PC-3 (cell line): ENCODE measurements at regions not wholly inside any gene's neighbourhood (a gene's known extent, or its start where the extent isn't known, plus 50 kb on each side); places are given as distances from the start of the nearest gene placed in this dataset.

Experiments
- ATAC-seq: fragments of 200-7000 bp; cut with Tn5 transposase; 2 replicates; pipeline ENCODE4 v1.9.1; 2020; ENCODE audit warnings: mild to moderate bottlenecking, moderate library complexity
- BruUV-seq: library from RNA; stranded (reverse); fragments of 400-500 nt; replicated peaks from 2 replicates; lab custom pipeline; 2021; lab: Mats Ljungman, UMichigan
- CTCF ChIA-PET: fragments of 300-600 bp; sonication (Branson Sonifier 250); formaldehyde crosslinking; loops from one replicate; lab custom pipeline; 2022; ENCODE audit warnings: antibody characterized with exemption; lab: Charles Lee
- POLR2A ChIA-PET: fragments of 300-600 bp; sonication (Branson Sonifier 250); formaldehyde crosslinking; loops from one replicate; lab custom pipeline; 2022; ENCODE audit warnings: antibody characterized with exemption; ENCODE audit not compliant: unreplicated experiment; lab: Charles Lee
- DNase-seq: peaks from one replicate; pipeline ENCODE4 v3.0.0-alpha.2; 2015
- H2AFZ ChIP-seq: fragments of 300-600 bp; sonication (generic); 2 replicates; pipeline ENCODE4 v1.6.0; 2016; ENCODE audit warnings: antibody characterized with exemption, low read length
- H3F3A ChIP-seq: fragments of 300-600 bp; sonication (generic); one replicate; pipeline ENCODE4 v1.6.0; 2017; ENCODE audit warnings: antibody characterized with exemption, low read length, control low read depth, mild to moderate bottlenecking; ENCODE audit not compliant: unreplicated experiment
- H3K27ac ChIP-seq: fragments of 300-600 bp; sonication (generic); 2 replicates; pipeline ENCODE4 v1.5.1; 2016; ENCODE audit warnings: mild to moderate bottlenecking, low read length
- H3K27me3 ChIP-seq: fragments of 300-600 bp; sonication (generic); 2 replicates; pipeline ENCODE4 v1.6.1; 2016; ENCODE audit warnings: low read length, mixed read lengths
- H3K36me3 ChIP-seq: fragments of 300-600 bp; sonication (generic); 2 replicates; pipeline ENCODE4 v1.6.1; 2016; ENCODE audit warnings: low read depth, mixed run types, low read length, mixed read lengths
- H3K4me1 ChIP-seq: fragments of 300-600 bp; sonication (generic); 2 replicates; pipeline ENCODE4 v1.5.1; 2016; ENCODE audit warnings: low read length; ENCODE audit not compliant: insufficient read depth
- H3K4me2 ChIP-seq: fragments of 300-600 bp; sonication (generic); 2 replicates; pipeline ENCODE4 v1.6.0; 2016; ENCODE audit warnings: low read length
- H3K4me3 ChIP-seq: fragments of 300-600 bp; sonication (generic); 2 replicates; pipeline ENCODE4 v1.5.1; 2016; ENCODE audit warnings: mild to moderate bottlenecking, low read length, mixed read lengths
- H3K79me2 ChIP-seq: fragments of 300-600 bp; sonication (generic); 2 replicates; pipeline ENCODE4 v1.6.1; 2017; ENCODE audit warnings: low read length, mixed read lengths
- H3K9ac ChIP-seq: fragments of 300-600 bp; sonication (generic); 2 replicates; pipeline ENCODE4 v1.6.0; 2016; ENCODE audit warnings: mild to moderate bottlenecking, low read length
- H3K9me2 ChIP-seq: fragments of 300-600 bp; sonication (generic); replicated peaks from 2 replicates; pipeline ENCODE4 v1.6.1; 2016; ENCODE audit warnings: mixed run types, low read length, mixed read lengths
- H3K9me3 ChIP-seq: fragments of 300-600 bp; sonication (generic); 2 replicates; pipeline ENCODE4 v1.6.1; 2016; ENCODE audit warnings: low read length, mixed read lengths
- H4K20me1 ChIP-seq: fragments of 300-600 bp; sonication (generic); 2 replicates; pipeline ENCODE4 v1.6.1; 2016; ENCODE audit warnings: low read length, mixed read lengths
- EZH2 ChIP-seq: fragments of 300-600 bp; sonication (generic); IDR thresholded peaks from one replicate; pipeline ENCODE4 v1.6.1; 2017; ENCODE audit warnings: antibody characterized with exemption, mild to moderate bottlenecking, low read length; ENCODE audit not compliant: unreplicated experiment
- EZH2phosphoT487 ChIP-seq: fragments of 300-600 bp; sonication (generic); IDR thresholded peaks from 2 replicates; pipeline ENCODE4 v1.6.1; 2018; ENCODE audit warnings: mild to moderate bottlenecking, antibody characterized with exemption, low read length, borderline replicate concordance
- intact Hi-C: fragments of 100-400 bp; cut with micrococcal nuclease; formaldehyde crosslinking; loops from 2 replicates; pipeline ENCODE4 v1.9.0; 2023
- TF ChIP-seq, protein P1 (sequence below): fragments of 300-600 bp; sonication (generic); conservative IDR thresholded peaks from 2 replicates; pipeline ENCODE4 v1.5.1; 2017; ENCODE audit warnings: antibody characterized with exemption, low read depth, mild to moderate bottlenecking, low read length

DNA sequence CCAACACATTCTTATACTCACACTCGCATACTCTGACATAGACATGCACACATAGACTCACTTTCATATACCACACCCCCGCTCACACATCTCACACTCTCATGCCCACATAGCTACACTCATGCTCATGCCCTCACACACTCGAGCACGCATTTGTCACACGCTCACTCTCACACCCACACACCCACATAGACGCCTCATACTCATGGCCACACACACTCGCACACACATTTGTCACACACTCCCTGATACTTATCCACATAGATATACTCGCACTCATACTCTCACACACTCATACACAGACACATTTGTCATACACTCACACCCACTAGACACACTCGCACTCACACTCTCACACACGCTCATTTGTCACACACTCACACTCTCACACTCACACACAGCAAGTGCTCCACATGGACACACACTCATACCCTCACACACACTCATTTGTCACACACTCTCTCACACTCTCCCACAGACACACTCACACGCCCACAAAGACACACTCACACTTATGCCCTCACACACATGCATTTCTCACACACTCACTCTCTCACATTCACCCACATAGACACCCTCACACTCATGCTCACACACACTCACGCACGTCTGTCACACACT, 50.9 kb downstream of the TNP1 start:
- no TSS peak for BruUV-seq
- no peaks in the 10 kb centered on the region for H3K9me2 ChIP-seq
- H3K79me2 ChIP-seq: no peaks in the 10 kb centered on the region
- no peak overlapping the region for H3K9ac ChIP-seq
- H2AFZ ChIP-seq: no peak overlapping the region
- H3F3A ChIP-seq: no peaks in the 10 kb centered on the region
- ATAC-seq (no peak), DNase-seq (no peak)
- intact Hi-C loops: no loop called here
- no peaks in the 10 kb centered on the region for H4K20me1 ChIP-seq
- H3K27ac ChIP-seq: no peak overlapping the region
- 0 out of 2 replicates have a peak, but pooled peaks cover 6% of the 10 kb centered on the region for H3K4me1 ChIP-seq
- H3K9me3 ChIP-seq: no peaks in the 10 kb centered on the region
- ChIA-PET POLR2A (no interaction called here), CTCF (no interaction called here)
- no peaks in the 10 kb centered on the region for H3K36me3 ChIP-seq
- no peak overlapping the region for H3K4me3 ChIP-seq
- H3K27me3 ChIP-seq: peaks cover 6% of the 10 kb centered on the region; the same call in 1 of the 2 replicates
- TF ChIP-seq, protein P1, sequence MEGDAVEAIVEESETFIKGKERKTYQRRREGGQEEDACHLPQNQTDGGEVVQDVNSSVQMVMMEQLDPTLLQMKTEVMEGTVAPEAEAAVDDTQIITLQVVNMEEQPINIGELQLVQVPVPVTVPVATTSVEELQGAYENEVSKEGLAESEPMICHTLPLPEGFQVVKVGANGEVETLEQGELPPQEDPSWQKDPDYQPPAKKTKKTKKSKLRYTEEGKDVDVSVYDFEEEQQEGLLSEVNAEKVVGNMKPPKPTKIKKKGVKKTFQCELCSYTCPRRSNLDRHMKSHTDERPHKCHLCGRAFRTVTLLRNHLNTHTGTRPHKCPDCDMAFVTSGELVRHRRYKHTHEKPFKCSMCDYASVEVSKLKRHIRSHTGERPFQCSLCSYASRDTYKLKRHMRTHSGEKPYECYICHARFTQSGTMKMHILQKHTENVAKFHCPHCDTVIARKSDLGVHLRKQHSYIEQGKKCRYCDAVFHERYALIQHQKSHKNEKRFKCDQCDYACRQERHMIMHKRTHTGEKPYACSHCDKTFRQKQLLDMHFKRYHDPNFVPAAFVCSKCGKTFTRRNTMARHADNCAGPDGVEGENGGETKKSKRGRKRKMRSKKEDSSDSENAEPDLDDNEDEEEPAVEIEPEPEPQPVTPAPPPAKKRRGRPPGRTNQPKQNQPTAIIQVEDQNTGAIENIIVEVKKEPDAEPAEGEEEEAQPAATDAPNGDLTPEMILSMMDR: no peak
- no peak overlapping the region for H3K4me2 ChIP-seq

DNA sequence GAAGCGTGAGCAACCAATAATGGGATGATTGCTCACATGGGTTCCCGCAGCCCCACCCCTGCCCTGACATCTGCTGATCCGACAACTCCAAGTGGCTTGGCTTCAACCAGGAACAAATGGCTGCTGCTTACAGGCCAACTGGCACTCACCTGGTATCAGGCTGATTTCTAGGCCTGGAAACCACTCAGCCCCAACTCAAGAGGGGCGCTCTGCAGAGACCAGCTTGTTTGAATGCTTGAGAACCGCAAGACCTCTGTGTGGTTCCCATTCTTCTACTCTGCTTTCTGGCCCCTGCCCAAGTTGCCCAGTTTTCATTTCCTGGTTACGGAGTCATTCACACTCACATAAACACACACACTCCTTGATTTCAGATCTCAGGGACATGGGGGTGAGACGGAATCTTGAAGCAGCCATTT, 52.0 kb downstream of the TNP1 start:
- H3K9me3 ChIP-seq: no peaks in the 10 kb centered on the region

DNA sequence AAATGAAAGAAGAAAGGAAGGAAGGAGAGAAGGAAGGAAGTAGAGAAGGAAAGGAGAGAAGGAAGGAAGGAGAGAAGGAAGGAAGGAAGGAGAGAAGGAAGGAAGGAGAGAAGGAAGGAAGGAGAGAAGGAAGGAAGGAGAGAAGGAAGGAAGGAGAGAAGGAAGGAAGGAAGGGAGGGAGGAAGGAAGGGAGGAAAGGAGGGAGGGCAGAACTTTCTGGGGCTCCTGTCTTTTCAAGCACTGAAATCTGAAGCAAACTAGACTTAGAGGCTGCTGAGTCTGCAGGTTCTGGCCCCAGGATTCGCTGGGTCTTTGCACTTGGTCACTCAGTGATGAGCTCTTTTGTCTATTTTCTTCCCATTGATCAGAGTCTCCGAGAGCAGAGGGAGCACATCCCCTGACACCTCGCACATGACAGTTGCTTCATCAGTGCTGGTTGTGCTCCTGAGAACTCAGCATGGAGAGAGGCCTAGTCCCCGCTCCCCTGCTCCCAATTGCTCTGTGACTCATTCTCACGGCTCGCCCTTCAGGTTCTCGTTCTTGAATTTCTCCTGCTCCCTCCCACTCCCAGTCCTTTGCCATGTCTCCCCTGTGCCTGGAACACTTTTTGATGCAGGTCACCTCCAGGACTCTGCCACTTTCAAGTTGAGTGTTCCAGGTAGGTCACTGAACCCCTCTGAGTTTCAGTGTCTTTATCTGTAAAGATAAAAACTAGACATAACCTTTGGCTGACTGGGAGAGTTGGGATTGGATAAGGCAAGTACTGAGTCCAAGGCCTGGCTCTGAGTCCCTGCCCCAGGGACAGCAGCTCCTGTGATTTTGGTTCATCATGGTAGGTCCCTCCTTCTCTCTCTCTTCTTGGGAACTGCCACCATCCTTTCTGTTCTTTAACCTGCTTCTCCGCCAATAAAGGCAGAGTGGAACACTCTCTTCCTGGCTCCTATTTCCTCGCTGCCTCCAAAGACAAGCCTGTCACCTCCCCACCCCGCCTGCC, 55.2 kb downstream of the TNP1 start:
- TF ChIP-seq, protein P1: no peak
- no peak for TF ChIP-seq EZH2phosphoT487
- no peak for TF ChIP-seq EZH2
- CTCF ChIA-PET: no interaction called here

More for the DNA sequence above, 52.0 kb downstream of the TNP1 start:
- no peaks in the 10 kb centered on the region for H3K9me2 ChIP-seq
- no peaks in the 10 kb centered on the region for H3K79me2 ChIP-seq
- H3F3A ChIP-seq: no peaks in the 10 kb centered on the region
- H3K4me2 ChIP-seq: no peak overlapping the region
- TF ChIP-seq EZH2phosphoT487: no peak
- no peak overlapping the region for H3K27ac ChIP-seq
- H3K4me1 ChIP-seq: 0 out of 2 replicates have a peak, but pooled peaks cover 6% of the 10 kb centered on the region
- no peaks in the 10 kb centered on the region for H3K27me3 ChIP-seq
- ATAC-seq (no peak), DNase-seq (no peak)
- H3K4me3 ChIP-seq: no peak overlapping the region
- POLR2A ChIA-PET: no interaction called here
- CTCF ChIA-PET: no interaction called here
- intact Hi-C loops: no loop called here
- BruUV-seq: no TSS peak
- no peak overlapping the region for H2AFZ ChIP-seq
- H3K36me3 ChIP-seq: no peaks in the 10 kb centered on the region
- no peak overlapping the region for H3K9ac ChIP-seq
- no peaks in the 10 kb centered on the region for H4K20me1 ChIP-seq

More for the DNA sequence above, 55.2 kb downstream of the TNP1 start:
- H3K27me3 ChIP-seq: no peaks in the 10 kb centered on the region
- no peak for ATAC-seq
- H3K27ac ChIP-seq: no peak overlapping the region
- H3K4me1 ChIP-seq: 0 out of 2 replicates have a peak, but pooled peaks cover 6% of the 10 kb centered on the region
- no peak overlapping the region for H3K9ac ChIP-seq
- no peaks in the 10 kb centered on the region for H4K20me1 ChIP-seq
- intact Hi-C loops: no loop called here
- DNase-seq: peak; percentile 46
- POLR2A ChIA-PET: no interaction called here
- H3K36me3 ChIP-seq: no peaks in the 10 kb centered on the region
- no peaks in the 10 kb centered on the region for H3K9me3 ChIP-seq
- no TSS peak for BruUV-seq
- no peaks in the 10 kb centered on the region for H3K79me2 ChIP-seq
- H3K9me2 ChIP-seq: no peaks in the 10 kb centered on the region
- no peak overlapping the region for H3K4me2 ChIP-seq
- no peak overlapping the region for H3K4me3 ChIP-seq
- H3F3A ChIP-seq: no peaks in the 10 kb centered on the region
- H2AFZ ChIP-seq: no peak overlapping the region
